ENCODE measurements at regions not wholly inside any gene's neighbourhood (a gene's known extent, or its start where the extent isn't known, plus 50 kb on each side); places are given as distances from the start of the nearest gene placed in this dataset.

GRCh38 chr7:46850563-46851330 is 731.2 kb downstream of the TNS3 start:
- no peaks in the 10 kb centered on the region for H3K36me3 Mint-ChIP-seq
- H3K4me3 Mint-ChIP-seq: no peak overlapping the region
- no peak for TF ChIP-seq CTCF (conservative IDR thresholded peaks at IDR 0.05)
- peaks cover 6% of the 10 kb centered on the region for H3K9me3 Mint-ChIP-seq
- no peaks in the 10 kb centered on the region for H3K4me1 Mint-ChIP-seq (ENCODE audit: unreplicated experiment)
- DNase-seq (ENCODE audit: extremely low spot score, unreplicated experiment): no peak
- no peak overlapping the region for H3K27ac Mint-ChIP-seq
- H3K27me3 Mint-ChIP-seq: no peaks in the 10 kb centered on the region

- no peak for DNase-seq (ENCODE audit: extremely low spot score, unreplicated experiment)
- TF ChIP-seq CTCF (conservative IDR thresholded peaks at IDR 0.05): no peak
- Mint-ChIP-seq H3K4me3 (no peak overlapping the region), H3K9me3 (peaks cover 6% of the 10 kb centered on the region), H3K27me3 (no peaks in the 10 kb centered on the region), H3K36me3 (no peaks in the 10 kb centered on the region), H3K4me1 (ENCODE audit: unreplicated experiment) (no peaks in the 10 kb centered on the region), H3K27ac (no peak overlapping the region)
These were observed 733.0 kb downstream of the TNS3 start for GRCh38 chr7:46848944-46849343.

GRCh38 chr7:46848311-46848710 is 733.6 kb downstream of the TNS3 start:
- no peak for DNase-seq (ENCODE audit: extremely low spot score, unreplicated experiment)
- no peaks in the 10 kb centered on the region for H3K36me3 Mint-ChIP-seq
- H3K27me3 Mint-ChIP-seq: no peaks in the 10 kb centered on the region
- TF ChIP-seq CTCF (conservative IDR thresholded peaks at IDR 0.05): no peak
- H3K9me3 Mint-ChIP-seq: peaks cover 6% of the 10 kb centered on the region
- H3K4me3 Mint-ChIP-seq: no peak overlapping the region
- H3K27ac Mint-ChIP-seq: no peak overlapping the region
- no peaks in the 10 kb centered on the region for H3K4me1 Mint-ChIP-seq (ENCODE audit: unreplicated experiment)

- H3K4me1 Mint-ChIP-seq (ENCODE audit: unreplicated experiment): no peaks in the 10 kb centered on the region
- DNase-seq (ENCODE audit: extremely low spot score, unreplicated experiment): no peak
- no peak overlapping the region for H3K27ac Mint-ChIP-seq
- H3K36me3 Mint-ChIP-seq: no peaks in the 10 kb centered on the region
- H3K4me3 Mint-ChIP-seq: no peak overlapping the region
- no peak for TF ChIP-seq CTCF (conservative IDR thresholded peaks at IDR 0.05)
- H3K9me3 Mint-ChIP-seq: peaks cover 1% of the 10 kb centered on the region
- H3K27me3 Mint-ChIP-seq: no peaks in the 10 kb centered on the region
These were observed 734.8 kb downstream of the TNS3 start for GRCh38 chr7:46847126-46847525.

- no peak for DNase-seq (ENCODE audit: extremely low spot score, unreplicated experiment)
- Mint-ChIP-seq H3K36me3 (no peaks in the 10 kb centered on the region), H3K27me3 (no peaks in the 10 kb centered on the region), H3K4me3 (no peak overlapping the region), H3K9me3 (no peaks in the 10 kb centered on the region), H3K27ac (no peak overlapping the region), H3K4me1 (ENCODE audit: unreplicated experiment) (no peaks in the 10 kb centered on the region)
- no peak for TF ChIP-seq CTCF (conservative IDR thresholded peaks at IDR 0.05)
These were observed 737.4 kb downstream of the TNS3 start for GRCh38 chr7:46844486-46844885.
